Medulla oblongata (tissue), 1 donor: ENCODE measurements at regions not wholly inside any gene's neighbourhood (a gene's known extent, or its start where the extent isn't known, plus 50 kb on each side); places are given as distances from the start of the nearest gene placed in this dataset.
A peak's percentile ranks its signal among the peaks of the same experiment; 100 is the strongest.
"Not testable (repeated sequence)": the region's sequence is repeated elsewhere in the genome, so short reads cannot be mapped to it uniquely, and the experiment has no call there.

Experiments
- DNase-seq: peaks from one replicate; pipeline ENCODE4 v3.0.0-alpha.2; 2015; ENCODE audit errors: extremely low spot score

DNA sequence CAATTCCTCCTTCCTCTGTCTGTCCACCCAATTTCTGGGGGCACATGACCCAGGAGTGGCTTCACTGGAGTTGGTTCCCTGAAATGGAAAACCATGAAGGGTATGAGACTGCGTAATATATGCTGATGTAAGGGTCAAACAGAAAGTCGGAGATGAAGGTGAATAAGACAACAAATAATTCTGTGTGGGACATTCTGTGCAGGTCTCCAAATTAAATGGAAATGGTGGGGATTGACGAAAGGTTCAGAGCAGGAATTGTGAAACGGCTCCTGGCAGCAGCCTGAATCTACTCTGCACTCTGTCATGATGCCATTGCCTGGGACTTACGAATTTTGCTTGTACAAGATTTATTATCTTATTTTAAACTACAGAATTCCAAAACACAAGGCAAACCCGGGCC lies 174.8 kb upstream of the RORA start:
- DNase-seq = no peak

DNA sequence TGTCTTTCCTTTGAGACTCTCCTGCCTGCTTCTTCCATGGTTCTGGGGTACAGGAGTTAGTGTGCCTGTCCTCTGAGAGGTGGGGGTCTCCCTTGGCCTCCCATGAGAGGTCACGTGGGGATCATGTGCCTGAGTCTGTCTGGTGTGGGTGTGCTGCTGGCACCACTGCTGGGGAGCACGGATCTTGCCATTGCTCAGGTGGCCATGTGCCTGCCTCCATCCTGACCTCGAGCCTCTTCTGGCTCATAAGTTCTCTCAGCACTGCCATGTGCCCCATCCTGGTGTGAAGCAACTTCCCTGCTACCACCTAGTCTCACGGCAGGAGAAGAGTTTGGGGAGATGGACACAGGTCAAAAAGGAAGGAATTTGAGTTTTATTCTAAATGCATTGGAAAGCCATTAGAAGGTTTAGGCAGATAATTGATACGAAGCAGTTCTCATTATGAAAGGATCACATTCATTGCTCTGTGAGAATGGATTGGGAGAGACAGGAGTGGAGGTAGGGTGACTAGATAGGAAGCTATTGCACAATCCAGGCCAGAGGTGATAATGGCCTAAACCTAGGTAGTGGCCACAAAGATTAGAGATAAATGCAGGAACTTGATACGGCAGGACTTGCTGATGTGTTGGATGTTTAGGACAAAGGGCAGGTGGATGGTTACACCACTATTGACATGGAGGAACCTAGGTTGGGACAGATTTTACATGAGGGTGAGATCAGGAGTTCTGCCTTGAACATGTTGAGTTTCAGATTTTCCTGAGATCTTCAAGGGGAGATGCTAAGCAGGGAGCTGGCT lies 173.0 kb upstream of the RORA start:
- no peak for DNase-seq

DNA sequence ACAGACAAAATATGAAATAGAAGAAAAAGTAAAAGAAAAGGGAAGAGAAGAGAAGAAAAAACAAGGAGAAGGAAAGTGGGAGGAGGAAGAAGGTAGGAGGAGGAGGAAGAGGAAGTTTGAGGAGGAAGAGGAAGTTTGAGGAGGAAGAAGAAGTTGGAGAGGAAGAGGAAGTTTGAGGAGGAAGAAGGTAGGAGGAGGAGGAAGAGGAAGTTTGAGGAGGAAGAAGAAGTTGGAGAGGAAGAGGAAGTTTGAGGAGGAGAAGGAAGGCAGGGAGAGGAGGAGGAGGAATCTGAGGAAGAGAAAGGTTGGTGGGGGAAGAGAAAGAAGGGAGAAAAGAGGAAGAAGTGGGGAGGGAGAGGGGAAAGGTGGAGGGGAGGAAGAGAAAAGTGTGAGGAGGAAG lies 169.2 kb upstream of the RORA start:
- no peak for DNase-seq

DNA sequence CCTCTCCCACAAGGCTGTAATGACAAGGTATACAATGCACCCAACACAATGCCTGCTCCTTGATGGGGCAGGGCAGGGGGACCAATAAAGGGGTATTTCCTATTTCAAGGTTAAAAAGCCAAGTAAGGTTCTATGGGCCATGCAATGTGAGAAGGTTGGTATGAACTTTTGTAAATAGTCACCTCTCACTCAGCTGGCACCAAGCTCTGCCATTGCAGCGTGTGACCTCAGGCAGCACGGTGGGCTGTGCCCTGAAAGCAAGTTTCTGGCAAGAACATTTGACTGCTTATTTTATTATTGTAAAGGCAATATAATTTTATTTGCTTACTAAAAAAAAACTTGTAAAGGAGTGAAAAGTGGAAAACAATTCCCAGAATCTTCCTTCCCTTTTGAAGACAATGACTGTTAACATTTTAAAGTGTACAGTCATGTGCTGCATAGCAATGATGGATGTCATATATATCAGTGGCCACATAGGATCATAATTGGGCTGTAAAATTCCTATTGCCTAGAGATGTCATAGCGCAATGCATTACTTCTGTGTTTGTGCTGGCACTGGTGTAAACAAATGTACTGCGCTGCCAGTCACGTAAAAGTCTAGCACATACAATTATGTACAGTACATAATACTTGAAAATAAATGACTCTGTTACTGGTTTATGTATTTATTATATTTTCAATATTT lies 167.3 kb upstream of the RORA start:
- DNase-seq = no peak

DNA sequence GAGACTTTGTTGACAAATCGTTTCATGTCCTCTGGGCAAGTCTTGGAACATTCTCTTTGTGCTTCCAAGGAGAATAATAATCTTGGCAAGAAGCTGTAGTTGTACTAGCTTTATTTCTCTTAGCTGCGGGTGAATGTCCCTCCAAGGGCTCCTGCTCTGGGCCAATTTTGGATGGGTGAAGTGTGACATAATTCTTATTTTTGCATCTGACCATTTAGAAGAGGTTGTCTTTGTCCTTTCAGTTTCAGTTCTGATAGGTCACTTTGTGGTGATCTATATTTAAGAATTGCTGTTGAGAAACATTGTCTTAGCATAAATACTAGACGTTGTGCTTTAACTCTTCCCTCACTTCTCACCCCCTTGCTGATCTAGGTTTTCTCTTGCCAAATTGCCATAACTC lies 164.8 kb upstream of the RORA start:
- DNase-seq = peak; percentile 55

DNA sequence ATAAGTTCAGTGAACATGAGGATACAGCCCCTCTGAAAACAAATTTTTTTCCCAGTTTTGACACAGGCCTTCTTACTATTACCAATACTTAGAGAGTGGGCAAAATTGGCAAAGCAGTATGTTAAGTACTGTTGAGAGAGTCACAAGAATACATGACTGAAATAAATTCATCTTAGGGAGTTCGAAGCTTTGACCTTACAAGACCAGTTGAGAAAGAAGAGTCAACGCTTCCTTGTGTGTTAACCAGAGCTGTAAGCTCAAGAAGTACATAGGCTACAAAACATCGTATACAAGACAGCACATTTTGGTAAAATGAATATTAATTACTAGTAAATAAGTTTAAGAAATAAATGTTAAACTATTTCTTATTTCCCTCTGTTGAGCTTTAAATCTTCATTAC lies 164.4 kb upstream of the RORA start:
- peak; percentile 2 for DNase-seq

DNA sequence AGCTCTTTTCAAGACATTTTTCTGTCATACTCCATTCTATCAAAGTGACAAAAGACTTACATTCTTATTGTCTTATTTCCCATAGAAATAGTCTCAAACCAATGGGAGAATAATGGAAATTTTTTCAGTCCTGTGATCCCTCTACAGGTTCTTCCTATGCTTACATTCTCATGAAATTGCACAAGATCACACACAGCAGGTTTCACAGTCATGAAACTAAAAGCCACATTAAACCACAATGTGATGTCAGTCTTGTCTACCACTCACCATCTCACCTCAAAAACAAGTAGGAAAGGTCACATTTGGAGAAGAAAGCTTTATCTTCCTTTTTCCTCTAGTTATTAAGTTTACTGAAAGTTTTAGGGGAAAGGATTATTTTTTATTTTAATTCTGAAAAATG lies 161.0 kb upstream of the RORA start:
- DNase-seq = no peak

DNA sequence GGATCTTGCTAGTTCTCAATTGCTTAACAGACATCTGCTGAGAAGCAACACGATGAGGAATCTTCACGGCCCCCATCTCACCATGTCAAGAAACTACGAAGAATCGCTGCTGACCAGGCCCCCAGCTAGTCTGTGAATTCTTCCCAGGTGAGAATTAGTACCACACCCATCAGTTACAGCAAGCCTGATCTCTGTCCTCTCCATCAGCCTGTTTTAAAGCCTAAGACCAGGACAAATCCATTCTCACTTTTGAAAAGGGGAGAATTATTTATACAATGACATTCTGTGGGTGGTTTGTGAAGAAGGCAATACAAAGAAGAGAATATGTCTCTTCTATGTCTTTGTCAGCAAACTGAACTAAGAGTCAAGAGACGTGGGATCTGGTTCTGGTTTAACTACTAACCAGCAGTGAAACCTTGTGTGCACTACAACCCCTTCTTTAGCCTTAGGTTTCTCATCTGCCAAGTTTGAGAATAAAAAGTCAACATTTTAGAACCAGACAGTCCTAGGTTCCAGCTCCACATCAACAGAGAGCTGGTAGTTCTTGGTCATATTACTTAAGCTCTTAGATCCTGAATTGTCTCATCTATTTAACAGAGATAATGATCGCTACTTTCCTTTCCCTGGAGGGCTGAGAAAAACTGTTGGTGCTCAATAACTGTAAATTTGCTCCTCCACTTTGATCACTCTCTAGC lies 160.4 kb upstream of the RORA start:
- DNase-seq = no peak

DNA sequence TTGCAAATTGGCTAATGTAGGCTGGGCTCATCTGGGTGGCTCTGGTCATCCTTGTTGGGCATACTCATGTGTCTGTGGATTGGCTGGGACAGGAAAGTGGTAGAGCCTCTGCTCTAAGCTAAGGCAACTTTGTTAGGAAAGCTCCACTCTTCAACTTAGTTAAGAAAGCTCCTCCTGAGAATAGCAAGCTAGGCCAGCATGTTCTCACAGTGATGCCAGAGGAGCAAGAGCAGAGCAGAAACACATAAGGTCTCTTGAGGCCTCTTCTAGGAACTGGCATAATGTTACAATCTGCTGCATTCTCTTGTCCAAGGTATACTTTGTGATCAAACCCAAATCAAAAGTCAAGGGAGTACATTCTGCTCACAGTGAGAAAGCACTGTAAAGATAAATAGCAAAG lies 158.6 kb upstream of the RORA start:
- no peak for DNase-seq

DNA sequence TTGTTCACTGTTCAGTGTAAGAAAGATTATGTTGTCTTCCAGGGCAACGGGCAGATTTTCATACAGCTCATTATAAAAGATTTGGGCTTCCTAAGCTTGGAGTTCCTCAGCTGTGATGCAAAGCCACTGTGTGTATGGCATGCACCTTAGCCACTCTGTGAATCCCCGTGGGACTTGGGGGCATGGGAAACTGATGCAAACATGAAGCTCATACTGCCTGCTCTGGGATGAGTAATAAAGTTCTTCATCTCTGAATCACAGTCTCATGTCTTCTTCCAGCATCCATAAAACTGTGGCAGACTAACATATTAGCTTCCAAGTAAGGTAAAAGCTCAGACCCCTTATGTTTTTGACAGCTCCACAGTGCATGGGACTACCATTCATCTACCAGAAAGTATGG lies 154.3 kb upstream of the RORA start:
- DNase-seq = no peak

DNA sequence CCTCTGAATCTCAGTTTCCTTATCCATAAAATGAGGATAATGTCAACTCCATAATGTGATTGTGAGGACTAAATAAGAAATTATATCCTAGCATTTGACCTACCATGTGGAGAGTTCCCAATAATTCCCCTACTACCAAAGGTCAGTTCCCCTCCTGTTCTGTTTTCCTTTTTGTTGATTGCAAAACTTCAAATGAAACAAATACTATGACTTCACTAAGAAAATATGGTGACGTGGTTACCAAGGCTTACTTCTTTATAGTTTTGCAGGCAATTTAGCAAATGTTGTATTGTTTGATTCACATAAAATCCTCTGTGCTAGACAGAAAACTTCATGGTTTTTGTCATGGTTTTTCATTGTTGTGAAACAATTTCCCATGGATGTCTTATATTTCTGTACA lies 153.8 kb upstream of the RORA start:
- no peak for DNase-seq

DNA sequence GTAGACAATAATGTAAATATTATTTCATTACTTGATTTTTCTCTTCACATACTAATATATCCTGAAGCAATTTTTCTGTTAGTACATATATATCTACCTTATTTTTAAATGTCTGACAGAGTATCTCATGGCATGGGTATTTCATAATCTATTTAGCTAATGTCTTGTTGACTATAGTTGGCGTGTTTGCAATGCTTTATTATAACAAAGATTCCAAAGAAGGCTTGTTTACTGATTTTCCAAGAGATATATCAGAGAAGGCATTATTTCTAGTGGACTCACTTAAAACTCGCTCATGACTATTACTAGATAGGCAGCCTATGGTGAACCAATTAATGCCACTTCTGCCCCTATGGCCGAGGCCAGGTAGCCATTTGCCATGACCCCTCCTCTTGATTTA lies 152.4 kb upstream of the RORA start:
- DNase-seq = no peak

DNA sequence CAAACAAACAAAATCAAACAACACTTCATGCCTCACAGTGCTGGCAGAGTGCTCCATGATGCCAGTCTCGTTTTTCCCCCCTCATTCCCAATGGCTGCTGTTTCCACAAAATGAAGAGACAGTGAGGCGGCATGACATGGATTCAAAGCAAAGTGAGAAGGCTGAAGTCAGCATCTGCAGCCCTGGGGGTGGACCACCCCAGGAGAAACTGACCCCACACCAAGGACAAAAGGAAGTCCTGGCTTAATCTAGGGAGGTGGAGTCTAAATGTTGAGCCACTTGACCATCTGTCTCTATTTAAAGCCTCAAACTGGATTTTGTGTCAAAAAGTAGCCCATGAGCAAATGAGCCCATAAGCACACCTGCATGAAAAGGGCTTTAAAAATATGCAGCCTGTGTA lies 151.2 kb upstream of the RORA start:
- no peak for DNase-seq

DNA sequence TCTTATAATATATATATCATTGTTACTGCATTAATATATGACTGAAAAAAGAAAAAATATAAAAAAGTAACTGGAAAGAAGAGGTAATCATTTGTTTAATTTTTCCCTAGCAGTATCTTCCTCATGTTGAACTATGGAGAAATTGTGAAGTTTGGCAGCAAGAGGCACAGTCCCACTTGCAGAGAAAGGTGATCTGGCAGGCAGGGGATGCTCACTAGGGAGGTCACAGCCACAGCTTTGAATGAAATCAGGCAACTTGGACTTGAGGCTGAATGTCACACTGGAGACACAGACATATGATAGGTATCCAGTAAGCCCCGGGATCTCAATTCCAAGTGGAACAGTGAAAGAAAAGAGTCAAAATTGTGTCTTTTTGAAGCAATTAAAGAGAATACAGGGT lies 149.9 kb upstream of the RORA start:
- DNase-seq = no peak

DNA sequence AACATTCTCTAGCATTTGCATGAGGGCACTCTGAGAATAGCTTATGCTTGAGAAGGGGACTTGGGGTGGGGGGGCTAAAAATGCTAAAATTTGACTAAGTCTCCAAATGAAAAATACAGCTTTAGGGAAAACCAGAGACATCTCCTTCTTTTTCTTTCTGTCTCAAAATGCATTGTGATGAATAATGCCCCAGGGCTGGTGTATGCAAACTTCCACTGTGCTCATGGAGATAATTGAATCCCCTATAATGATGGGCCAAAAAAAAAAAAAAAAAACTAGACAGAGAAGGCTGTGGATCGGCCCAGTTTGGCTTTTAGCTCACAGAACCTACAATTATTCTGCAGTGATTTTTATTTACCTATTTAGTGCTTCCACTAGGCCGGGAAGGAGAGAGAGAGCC lies 147.9 kb upstream of the RORA start:
- no peak for DNase-seq

DNA sequence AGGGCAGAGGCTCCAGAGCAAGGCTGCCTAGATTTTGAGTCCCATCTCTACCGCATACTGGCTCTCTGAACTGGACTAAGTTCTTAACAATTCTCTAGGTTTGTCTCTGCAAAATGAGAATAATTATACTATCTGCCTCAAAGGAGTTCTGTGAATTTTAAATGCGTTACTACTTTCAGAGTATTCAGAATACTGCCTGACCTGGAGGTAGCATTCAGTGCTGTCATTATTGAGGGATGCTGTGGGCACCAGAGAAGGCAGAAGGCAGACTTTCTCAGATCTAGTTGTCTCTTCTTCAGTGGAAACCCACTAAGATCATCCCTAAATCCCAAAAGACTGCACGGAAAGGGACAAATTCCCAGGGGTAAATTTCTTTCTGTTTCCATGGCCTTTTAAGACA lies 147.4 kb upstream of the RORA start:
- no peak for DNase-seq

DNA sequence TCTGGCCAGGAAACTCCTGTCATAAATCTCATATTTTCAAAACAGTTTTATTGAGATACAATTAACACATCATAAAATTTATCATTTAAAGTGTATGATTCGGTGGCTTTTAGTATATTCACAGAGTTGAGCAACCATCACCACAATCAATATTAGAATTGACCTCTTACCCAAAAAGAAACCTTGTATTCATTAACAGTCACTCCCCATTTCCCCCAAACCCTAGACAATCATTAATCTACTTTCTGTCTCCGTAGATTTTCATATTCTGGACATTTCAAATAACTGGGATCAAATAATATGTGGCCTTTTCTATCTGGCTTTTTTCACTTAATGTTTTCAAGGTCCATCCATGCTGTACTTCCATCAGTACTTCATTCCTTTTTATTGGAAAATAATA lies 145.7 kb upstream of the RORA start:
- no peak for DNase-seq

DNA sequence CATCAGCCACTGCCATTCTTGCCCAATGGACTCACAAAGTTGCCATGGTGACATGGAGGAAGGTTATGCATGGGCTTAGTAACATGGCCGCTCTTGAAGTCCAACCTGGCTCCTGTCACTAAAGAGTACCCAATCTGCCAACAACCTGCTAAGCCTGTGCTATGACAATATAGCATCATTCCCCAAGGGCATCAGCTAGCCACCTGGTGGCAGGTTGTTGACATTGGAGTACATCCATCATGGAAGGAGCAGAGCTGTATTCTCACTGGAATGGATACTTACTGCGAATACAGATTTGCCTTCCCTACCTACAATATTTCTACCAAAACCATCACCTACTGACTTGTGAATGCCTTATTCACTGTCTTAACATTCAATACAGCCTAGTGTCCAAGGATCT lies 138.9 kb upstream of the RORA start:
- DNase-seq = no peak

DNA sequence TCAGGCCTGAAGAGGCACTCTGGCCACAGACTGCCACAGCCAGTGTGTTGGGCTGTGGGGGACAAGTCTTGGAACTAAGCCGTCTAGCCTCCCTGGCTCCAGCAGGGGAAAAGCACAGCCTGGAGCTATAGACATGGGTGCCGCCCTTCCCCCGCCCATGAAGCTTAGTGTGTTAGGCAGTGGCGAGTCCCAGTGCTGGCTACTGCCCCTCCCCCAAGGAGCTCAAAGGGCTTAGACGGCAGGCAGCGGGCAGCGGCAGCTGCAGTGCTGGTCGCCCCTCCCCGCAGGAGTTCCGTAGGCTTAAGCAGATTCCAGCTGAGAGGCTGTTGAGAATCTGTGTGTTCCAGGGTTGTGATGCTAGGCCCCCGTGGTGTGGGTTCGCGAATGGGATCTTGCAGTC lies 135.8 kb upstream of the RORA start:
- no peak for DNase-seq

DNA sequence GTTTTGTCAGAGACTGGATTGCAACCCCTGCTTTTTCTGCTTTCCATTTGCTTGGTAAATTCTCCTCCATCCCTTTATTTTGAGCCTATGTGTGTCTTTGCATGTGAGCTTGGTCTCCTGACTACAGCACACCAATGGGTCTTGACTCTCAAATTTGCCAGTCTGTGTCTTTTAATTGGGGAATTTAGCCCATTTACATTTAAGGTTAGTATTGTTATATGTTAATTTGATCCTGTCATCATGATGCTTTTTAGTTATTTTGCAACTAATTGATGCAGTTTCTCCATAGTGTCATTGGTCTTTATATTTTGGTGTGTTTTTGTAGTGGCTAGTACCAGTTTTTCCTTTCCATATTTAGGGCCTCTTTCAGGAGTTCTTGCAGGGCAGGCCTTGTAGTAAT lies 133.8 kb upstream of the RORA start:
- DNase-seq = not testable (repeated sequence)

DNA sequence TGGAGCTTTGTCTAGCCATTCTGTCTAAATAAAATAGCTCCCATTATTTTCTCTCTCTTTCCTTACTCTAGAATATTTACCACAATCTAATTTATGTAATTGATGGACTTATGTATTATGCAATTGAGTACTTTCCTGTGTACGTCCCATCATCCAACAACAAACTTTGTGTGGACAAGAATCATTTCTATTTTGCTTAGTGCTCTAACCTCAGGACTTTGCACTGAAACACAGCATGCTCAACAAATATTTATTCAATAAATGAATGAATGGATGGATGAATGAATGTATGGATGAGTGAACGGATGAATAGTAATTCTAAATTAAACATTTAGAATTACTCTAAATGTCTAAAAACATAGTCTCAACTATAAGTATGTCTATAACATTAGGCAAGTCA lies 115.2 kb upstream of the RORA start:
- DNase-seq = no peak

DNA sequence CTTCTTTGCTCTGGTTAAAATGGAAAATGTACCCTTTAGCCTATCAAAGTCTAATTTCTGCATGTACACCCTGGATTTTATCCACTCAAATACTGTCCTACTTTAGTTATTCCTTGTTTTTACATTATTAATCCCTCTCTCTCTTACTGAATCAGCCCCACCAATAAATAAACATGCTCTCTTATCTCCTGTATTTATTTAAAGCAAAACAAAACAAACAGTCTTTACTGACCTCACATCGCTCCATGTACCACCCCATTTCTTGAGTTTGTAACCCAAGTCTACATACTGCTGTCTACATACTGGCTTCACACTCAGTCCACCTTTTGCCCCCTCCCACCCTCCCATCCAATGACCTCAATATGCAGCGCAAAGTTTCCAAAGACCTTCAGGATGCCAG lies 113.3 kb upstream of the RORA start:
- DNase-seq = no peak

DNA sequence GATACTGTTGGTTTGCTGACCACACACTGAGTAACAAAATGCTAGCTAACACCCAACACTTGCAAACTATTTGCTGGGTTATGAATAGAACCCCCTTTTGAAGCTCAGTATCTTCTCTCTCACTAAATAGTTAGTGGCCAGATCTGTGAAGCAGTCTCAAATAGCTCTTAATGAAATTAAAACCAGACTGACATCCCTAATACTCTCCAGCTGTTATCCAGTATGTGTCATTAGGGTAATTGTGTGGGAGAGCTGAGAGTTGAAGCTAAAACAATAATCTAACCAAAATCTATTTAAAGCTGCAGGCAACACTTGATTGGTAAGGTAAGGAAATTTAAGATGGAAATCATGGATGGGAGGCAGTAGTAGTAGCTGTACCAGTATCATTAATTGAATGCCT lies 110.4 kb upstream of the RORA start:
- no peak for DNase-seq
